NT2/D1 (cell line): ENCODE measurements at regions not wholly inside any gene's neighbourhood (a gene's known extent, or its start where the extent isn't known, plus 50 kb on each side); places are given as distances from the start of the nearest gene placed in this dataset.

Source experiments
- SUZ12 ChIP-seq: IDR thresholded peaks from 2 replicates; pipeline ENCODE4 v1.6.1; 2011; ENCODE audit not compliant: insufficient read length, insufficient read depth; ENCODE audit errors: extremely low read depth
- YY1 ChIP-seq: IDR thresholded peaks from 2 replicates; pipeline ENCODE4 v1.6.1; 2011; ENCODE audit not compliant: insufficient read length, insufficient read depth
- ZNF274 ChIP-seq: IDR thresholded peaks from 2 replicates; pipeline ENCODE4 v1.6.1; 2011; ENCODE audit warnings: mild to moderate bottlenecking, low read depth, low read length

DNA sequence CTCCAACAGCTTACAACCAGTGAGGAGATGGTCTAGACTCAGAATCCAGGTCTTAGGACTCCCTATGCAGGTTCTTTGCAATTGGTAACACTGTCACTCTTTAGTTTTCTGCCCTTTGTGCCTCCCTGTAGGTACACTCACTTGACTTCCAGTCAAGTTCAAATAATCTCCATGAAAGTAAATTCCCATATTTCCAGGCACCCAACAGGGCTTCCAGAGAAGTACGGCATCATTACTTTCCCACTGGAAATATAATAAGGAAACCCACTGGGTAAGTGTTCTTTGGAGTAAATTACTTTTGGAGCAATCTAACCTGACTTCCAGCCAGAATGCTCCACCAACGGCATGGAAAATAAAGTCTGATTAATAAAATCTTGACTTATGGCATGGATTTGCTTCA, 338.9 kb downstream of the HNRNPD start:
- TF ChIP-seq YY1: no peak
- no peak for TF ChIP-seq ZNF274
- TF ChIP-seq SUZ12: no peak
